Activated CD8-positive, alpha-beta T cell treated with anti-CD3 and anti-CD28 coated beads for 36 hours (primary cell): ENCODE measurements at regions not wholly inside any gene's neighbourhood (a gene's known extent, or its start where the extent isn't known, plus 50 kb on each side); places are given as distances from the start of the nearest gene placed in this dataset.

ENCODE experiments used
- ATAC-seq: fragments of 200-7000 bp; cut with Tn5 transposase; one replicate; pipeline ENCODE4 v1.10.0; 2021; ENCODE audit warnings: mild to moderate bottlenecking, moderate library complexity
- CTCF ChIA-PET: fragments of 350-600 bp; sonication (Branson Sonifier 250); formaldehyde crosslinking; loops from one replicate; lab custom pipeline; 2021; ENCODE audit warnings: antibody characterized with exemption; lab: Charles Lee
- POLR2A ChIA-PET: fragments of 350-600 bp; sonication (Branson Sonifier 250); formaldehyde crosslinking; loops from one replicate; lab custom pipeline; 2021; ENCODE audit warnings: antibody characterized with exemption; lab: Charles Lee
- DNase-seq: peaks from one replicate; pipeline ENCODE4 v3.0.0-alpha.2; 2020
- H3K27ac Mint-ChIP-seq: one replicate; pipeline ENCODE4 v1.8.0; 2021; ENCODE audit warnings: mild to moderate bottlenecking, mixed read lengths
- H3K27me3 Mint-ChIP-seq: one replicate; pipeline ENCODE4 v1.8.0; 2021; ENCODE audit warnings: mixed read lengths
- H3K36me3 Mint-ChIP-seq: one replicate; pipeline ENCODE4 v1.8.0; 2021; ENCODE audit warnings: low read depth, mixed read lengths
- H3K4me1 Mint-ChIP-seq: one replicate; pipeline ENCODE4 v1.8.0; 2021; ENCODE audit warnings: low read depth, mixed read lengths
- H3K4me3 Mint-ChIP-seq: one replicate; pipeline ENCODE4 v1.8.0; 2021; ENCODE audit warnings: mild to moderate bottlenecking, moderate library complexity, mixed read lengths
- H3K9me3 Mint-ChIP-seq: one replicate; pipeline ENCODE4 v1.8.0; 2021; ENCODE audit warnings: mixed read lengths
- CTCF ChIP-seq: fragments of 200-600 bp; IDR thresholded peaks from one replicate; pipeline ENCODE4 v1.8.0; 2022; ENCODE audit warnings: antibody characterized with exemption, mild to moderate bottlenecking
- intact Hi-C: fragments of 100-400 bp; cut with micrococcal nuclease; formaldehyde crosslinking; loops from one replicate; pipeline ENCODE4 v1.10.0; 2022

- TF ChIP-seq CTCF, result no peak
- no peak overlapping the region for H3K4me3 Mint-ChIP-seq
- DNase-seq (no peak), ATAC-seq (no peak)
- no peak overlapping the region for H3K27ac Mint-ChIP-seq
- H3K4me1 Mint-ChIP-seq, result no peaks in the 10 kb centered on the region
- H3K27me3 Mint-ChIP-seq, result no peaks in the 10 kb centered on the region
- intact Hi-C loops, result no loop called here
- ChIA-PET POLR2A (no interaction called here), CTCF (no interaction called here)
- no peaks in the 10 kb centered on the region for H3K36me3 Mint-ChIP-seq
- H3K9me3 Mint-ChIP-seq, result peaks cover 8% of the 10 kb centered on the region
Observed at GRCh38 chr3:74343391-74343790, 271.1 kb downstream of the CNTN3 start.

GRCh38 chr3:74338998-74339397 lies 275.5 kb downstream of the CNTN3 start:
- no peak for ATAC-seq
- Mint-ChIP-seq H3K27ac (no peak overlapping the region), H3K4me1 (no peaks in the 10 kb centered on the region), H3K36me3 (no peaks in the 10 kb centered on the region), H3K27me3 (no peaks in the 10 kb centered on the region), H3K9me3 (peaks cover 10% of the 10 kb centered on the region), H3K4me3 (no peak overlapping the region)
- intact Hi-C loops, result no loop called here
- ChIA-PET CTCF (no interaction called here), POLR2A (no interaction called here)
- no peak for DNase-seq
- TF ChIP-seq CTCF, result no peak

DNA sequence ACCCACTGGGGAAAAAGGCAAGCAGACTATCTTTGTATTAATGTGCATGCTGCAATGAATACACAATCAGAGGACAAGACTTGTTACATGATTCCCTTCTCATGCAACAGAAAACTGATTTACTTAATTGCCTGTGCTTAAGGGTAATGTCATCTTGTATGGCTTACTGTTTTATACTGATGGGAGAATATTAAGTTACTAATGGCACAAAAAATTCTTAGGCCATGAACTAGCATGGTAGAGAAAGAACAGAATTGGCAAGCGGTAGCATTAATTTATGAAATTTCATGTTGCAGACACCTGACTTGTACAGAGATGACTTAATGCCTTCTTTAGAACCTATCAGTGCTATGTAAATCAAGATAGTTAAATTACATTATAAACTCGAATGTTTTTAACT lies 282.3 kb downstream of the CNTN3 start:
- ChIA-PET CTCF (no interaction called here), POLR2A (no interaction called here)
- Mint-ChIP-seq H3K27ac (no peak overlapping the region), H3K4me3 (no peak overlapping the region), H3K36me3 (no peaks in the 10 kb centered on the region), H3K27me3 (no peaks in the 10 kb centered on the region), H3K9me3 (peaks cover 5% of the 10 kb centered on the region), H3K4me1 (no peaks in the 10 kb centered on the region)
- TF ChIP-seq CTCF, result no peak
- ATAC-seq (no peak), DNase-seq (no peak)
- intact Hi-C loops, result no loop called here

GRCh38 chr3:74331711-74332110 lies 282.7 kb downstream of the CNTN3 start:
- intact Hi-C loops, result no loop called here
- ChIA-PET POLR2A (no interaction called here), CTCF (no interaction called here)
- Mint-ChIP-seq H3K36me3 (no peaks in the 10 kb centered on the region), H3K4me3 (no peak overlapping the region), H3K4me1 (no peaks in the 10 kb centered on the region), H3K9me3 (peaks cover 5% of the 10 kb centered on the region), H3K27me3 (no peaks in the 10 kb centered on the region), H3K27ac (no peak overlapping the region)
- TF ChIP-seq CTCF, result no peak
- ATAC-seq (no peak), DNase-seq (no peak)

- CTCF ChIA-PET, result interaction anchor here (0.8 to 1.0 kb wide), 2 partner anchors 8 to 62 kb away, joined by 3 read pairs; no protein-coding TSS in a partner anchor
- intact Hi-C loops, result no loop called here
- no peaks in the 10 kb centered on the region for H3K27me3 Mint-ChIP-seq
- H3K36me3 Mint-ChIP-seq, result no peaks in the 10 kb centered on the region
- H3K9me3 Mint-ChIP-seq, result peaks cover 3% of the 10 kb centered on the region
- H3K4me3 Mint-ChIP-seq, result no peak overlapping the region
- no peak for DNase-seq
- POLR2A ChIA-PET, result no interaction called here
- no peaks in the 10 kb centered on the region for H3K4me1 Mint-ChIP-seq
- no peak for ATAC-seq
- no peak for TF ChIP-seq CTCF
- no peak overlapping the region for H3K27ac Mint-ChIP-seq
Observed at GRCh38 chr3:74329096-74329495, 285.4 kb downstream of the CNTN3 start.
